HepG2 (cell line): ENCODE measurements at regions not wholly inside any gene's neighbourhood (a gene's known extent, or its start where the extent isn't known, plus 50 kb on each side); places are given as distances from the start of the nearest gene placed in this dataset.

ENCODE experiments used
- ATAC-seq: fragments of 200-7000 bp; cut with Tn5 transposase; 3 replicates; pipeline ENCODE4 v1.9.1; 2020; ENCODE audit warnings: mild to moderate bottlenecking, moderate library complexity
- BruUV-seq: library from RNA; stranded (reverse); fragments of 400-500 nt; replicated peaks from 2 replicates; lab custom pipeline; 2021; lab: Mats Ljungman, UMichigan
- CTCF ChIA-PET: fragments of 300-600 bp; formaldehyde crosslinking; extraction: SDS; loops from one replicate; lab custom pipeline; 2021; ENCODE audit warnings: low total read pairs, inconsistent platforms, low intra/inter-chr PET ratio; lab: Yijun Ruan, JAX
- POLR2A ChIA-PET: fragments of 350-600 bp; sonication (Branson Sonifier 250); formaldehyde crosslinking; loops from one replicate; lab custom pipeline; 2020; ENCODE audit warnings: antibody characterized with exemption, inconsistent platforms; lab: Yijun Ruan, JAX
- DNase-seq: peaks from one replicate; pipeline ENCODE4 v3.0.0-alpha.2; 2015; ENCODE audit warnings: low spot score
- FAIRE-seq: peaks from 3 replicates; lab custom pipeline; 2011; peaks lifted over from hg19 to GRCh38; lab: Jason Lieb, UNC
- H2AFZ ChIP-seq: one replicate; pipeline ENCODE4 v1.6.1; 2011; ENCODE audit warnings: low read length, inconsistent platforms
- H3K27ac ChIP-seq: fragments of 300-600 bp; 3 replicates; pipeline ENCODE4 v1.8.0; 2011; ENCODE audit warnings: mixed run types, mild to moderate bottlenecking, mixed read lengths, low read length, inconsistent platforms; ENCODE audit not compliant: insufficient read depth; ENCODE audit errors: extremely low read length
- H3K27me3 ChIP-seq, 2 experiments: fragments of 200-600 bp in 1 of 2; 2 replicates in 1 of 2; 3 replicates in 1 of 2; pipeline versions ENCODE4 v1.6.0 to v1.8.0; 2011; ENCODE audit warnings: low read length in 2 of 2, mild to moderate bottlenecking in 2 of 2, moderate library complexity in 2 of 2, inconsistent platforms in 1 of 2; ENCODE audit not compliant: insufficient read depth in 2 of 2, control insufficient read depth in 1 of 2
- H3K36me3 ChIP-seq, 2 experiments: fragments of 200-600 bp in 1 of 2; replicated peaks in 1 of 2; 2 replicates in 1 of 2; 3 replicates in 1 of 2; pipeline versions ENCODE4 v1.5.1 to v1.8.0; 2011; ENCODE audit warnings: low read length in 2 of 2, inconsistent platforms in 1 of 2; ENCODE audit not compliant: insufficient read depth in 2 of 2, control insufficient read depth in 1 of 2
- H3K4me1 ChIP-seq: 2 replicates; pipeline ENCODE4 v1.5.1; 2012; ENCODE audit warnings: low read length, inconsistent platforms; ENCODE audit not compliant: insufficient read depth
- H3K4me2 ChIP-seq: 2 replicates; pipeline ENCODE4 v1.6.0; 2011; ENCODE audit warnings: low read depth, low read length, inconsistent platforms
- H3K4me3 ChIP-seq, 3 experiments: fragments of 200-600 bp in 1 of 3; sonication (generic), shearing (Covaris generic) in 1 of 3; replicated peaks in 1 of 3; 2 replicates each; pipeline ENCODE4 v1.5.1; 2011 to 2016; ENCODE audit warnings: low read length in 3 of 3, inconsistent platforms in 2 of 3, low read depth in 2 of 3, mild to moderate bottlenecking in 2 of 3, control low read depth in 1 of 3, mixed read lengths in 1 of 3; ENCODE audit not compliant: insufficient read depth in 1 of 3
- H3K79me2 ChIP-seq: one replicate; pipeline ENCODE4 v1.6.1; 2011; ENCODE audit warnings: low read length, inconsistent platforms; ENCODE audit not compliant: insufficient read depth
- H3K9ac ChIP-seq: 2 replicates; pipeline ENCODE4 v1.6.0; 2011; ENCODE audit warnings: mild to moderate bottlenecking, low read depth, low read length, inconsistent platforms; ENCODE audit not compliant: insufficient read depth
- H3K9me3 ChIP-seq: 2 replicates; pipeline ENCODE4 v1.5.1; 2012; ENCODE audit warnings: mild to moderate bottlenecking, low read length
- H4K20me1 ChIP-seq: 2 replicates; pipeline ENCODE4 v1.6.0; 2011; ENCODE audit warnings: inconsistent platforms, mild to moderate bottlenecking, low read length, moderate library complexity; ENCODE audit not compliant: insufficient read depth
- ATF7-NPFF ChIP-seq: sonication (generic); formaldehyde crosslinking; IDR thresholded peaks from 2 replicates; pipeline ENCODE4 v1.8.1; 2023; ENCODE audit warnings: mild to moderate bottlenecking, low read depth, missing genetic modification reagents, moderate library complexity
- ATM ChIP-seq: fragments of 450-650 bp; IDR thresholded peaks from 2 replicates; pipeline ENCODE4 v1.7.1; 2017; ENCODE audit warnings: mild to moderate bottlenecking, borderline replicate concordance
- HNF4A ChIP-seq: sonication (generic); formaldehyde crosslinking; IDR thresholded peaks from 2 replicates; pipeline ENCODE4 v1.4.0; 2020; ENCODE audit warnings: missing genetic modification reagents
- JDP2 ChIP-seq: sonication (generic); formaldehyde crosslinking; IDR thresholded peaks from 2 replicates; pipeline ENCODE4 v1.8.1; 2022; ENCODE audit warnings: missing genetic modification reagents, borderline replicate concordance
- MIER2 ChIP-seq: IDR thresholded peaks from 2 replicates; pipeline ENCODE4 v1.6.1; 2016; ENCODE audit warnings: missing biosample characterization, missing genetic modification reagents
- NFKB2 ChIP-seq: sonication (generic); formaldehyde crosslinking; IDR thresholded peaks from 2 replicates; pipeline ENCODE4 v1.4.0; 2020; ENCODE audit warnings: missing genetic modification reagents, borderline replicate concordance
- RBM22 ChIP-seq: fragments of 200-400 bp; formaldehyde crosslinking; optimal IDR thresholded peaks from 2 replicates; pipeline ENCODE3; 2017; ENCODE audit warnings: mild to moderate bottlenecking, low read length, moderate library complexity
- SALL1 ChIP-seq: sonication (generic); formaldehyde crosslinking; IDR thresholded peaks from 2 replicates; pipeline ENCODE4 v1.8.0; 2022; ENCODE audit warnings: mild to moderate bottlenecking, missing genetic modification reagents
- SP2 ChIP-seq: sonication (generic); formaldehyde crosslinking; IDR thresholded peaks from 2 replicates; pipeline ENCODE4 v1.5.1; 2020; ENCODE audit warnings: mild to moderate bottlenecking, missing genetic modification reagents
- SP5 ChIP-seq: IDR thresholded peaks from 2 replicates; pipeline ENCODE4 v1.6.1; 2016; ENCODE audit warnings: low read depth, borderline replicate concordance
- TEAD3 ChIP-seq: optimal IDR thresholded peaks from 2 replicates; pipeline ENCODE3; 2016; ENCODE audit warnings: borderline replicate concordance
- TMF1 ChIP-seq: sonication (generic); formaldehyde crosslinking; IDR thresholded peaks from 2 replicates; pipeline ENCODE4 v1.8.1; 2022; ENCODE audit warnings: low read depth, missing genetic modification reagents
- ZNF101 ChIP-seq: sonication (generic); formaldehyde crosslinking; IDR thresholded peaks from 2 replicates; pipeline ENCODE4 v1.4.0; 2020; ENCODE audit warnings: mild to moderate bottlenecking, low read depth, missing genetic modification reagents, borderline replicate concordance
- ZNF230 ChIP-seq: sonication (generic); formaldehyde crosslinking; IDR thresholded peaks from 2 replicates; pipeline ENCODE4 v1.4.0; 2020; ENCODE audit warnings: mild to moderate bottlenecking, missing genetic modification reagents
- ZNF879 ChIP-seq: sonication (generic); formaldehyde crosslinking; IDR thresholded peaks from 2 replicates; pipeline ENCODE4 v1.8.1; 2023; ENCODE audit warnings: missing genetic modification reagents
- WGBS: methylation state at CpG from one replicate; pipeline ENCODE4 v1.1.6; 2017; ENCODE audit warnings: low lambda C conversion rate; 5-methylcytosine and 5-hydroxymethylcytosine counted together
- in situ Hi-C: cut with HindIII; loops from 2 replicates; pipeline ENCODE4 v1.10.0; 2017; ENCODE audit warnings: low pct_unique_long_range_greater_than_20kb; ENCODE audit not compliant: extremely low pct_ligation_motif_present
- intact Hi-C: fragments of 100-400 bp; cut with micrococcal nuclease; formaldehyde crosslinking; loops from one replicate; pipeline ENCODE4 v1.10.0; 2022; ENCODE audit not compliant: unreplicated experiment
- TF ChIP-seq, protein P1 (sequence below): sonication (generic); formaldehyde crosslinking; IDR thresholded peaks from 2 replicates; pipeline ENCODE4 v1.5.0; 2020; ENCODE audit warnings: mild to moderate bottlenecking, missing genetic modification reagents, moderate library complexity

DNA sequence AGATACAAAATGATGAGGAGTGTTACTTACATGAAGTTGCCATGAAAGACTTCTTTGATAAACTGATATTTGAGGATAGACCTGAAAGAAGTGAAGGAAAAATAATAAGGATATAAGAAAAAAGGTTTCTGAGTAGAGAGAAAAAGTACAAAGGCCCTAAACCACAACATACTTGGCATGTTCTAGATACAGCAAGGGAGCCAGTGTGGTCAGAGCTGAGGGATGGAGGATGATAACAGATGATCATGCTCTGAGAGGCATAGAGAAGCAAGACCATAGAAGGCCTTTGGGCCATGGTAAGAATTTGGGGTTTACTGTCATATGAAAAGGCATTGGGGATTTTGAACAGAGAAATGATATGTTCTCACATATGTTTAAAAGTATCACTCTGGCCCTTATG, 424.1 kb upstream of the CHST9 start:
- ChIA-PET POLR2A (no interaction called here), CTCF (no interaction called here)
- DNase-seq (no peak), FAIRE-seq (no peak), ATAC-seq (no peak)
- Histone ChIP-seq H2AFZ (no peak overlapping the region), H3K36me3 (no peaks in the 10 kb centered on the region), H3K9me3 (no peaks in the 10 kb centered on the region), H3K9ac (no peak overlapping the region), H3K79me2 (no peaks in the 10 kb centered on the region), H3K4me3 (no peak overlapping the region), H3K27ac (no peak overlapping the region), H3K4me1 (no peaks in the 10 kb centered on the region), H3K27me3 (no peaks in the 10 kb centered on the region), H4K20me1 (no peaks in the 10 kb centered on the region), H3K4me2 (no peak overlapping the region)
- no TSS peak for BruUV-seq
- no peak for TF ChIP-seq MIER2 (CRISPR knock-in tag)
- TF ChIP-seq SP2, result no peak
- TF ChIP-seq SALL1, result no peak
- no peak for TF ChIP-seq JDP2 (CRISPR knock-in tag)
- TF ChIP-seq ATM, result no peak
- no peak for TF ChIP-seq ATF7-NPFF
- no peak for TF ChIP-seq HNF4A (CRISPR knock-in tag)
- no peak for TF ChIP-seq ZNF101
- TF ChIP-seq ZNF879 (CRISPR knock-in tag), result no peak
- no peak for TF ChIP-seq SP5 (CRISPR knock-in tag)
- no peak for TF ChIP-seq ZNF230 (CRISPR knock-in tag)
- TF ChIP-seq TMF1 (CRISPR knock-in tag), result no peak
- TF ChIP-seq TEAD3 (CRISPR knock-in tag), result no peak
- intact Hi-C loops, result no loop called here
- in situ Hi-C loops, result loop anchor here (10.0 to 25.0 kb wide), 2 partner anchors 578 to 794 kb away; partner anchors contain the start of gene CDH2

DNA sequence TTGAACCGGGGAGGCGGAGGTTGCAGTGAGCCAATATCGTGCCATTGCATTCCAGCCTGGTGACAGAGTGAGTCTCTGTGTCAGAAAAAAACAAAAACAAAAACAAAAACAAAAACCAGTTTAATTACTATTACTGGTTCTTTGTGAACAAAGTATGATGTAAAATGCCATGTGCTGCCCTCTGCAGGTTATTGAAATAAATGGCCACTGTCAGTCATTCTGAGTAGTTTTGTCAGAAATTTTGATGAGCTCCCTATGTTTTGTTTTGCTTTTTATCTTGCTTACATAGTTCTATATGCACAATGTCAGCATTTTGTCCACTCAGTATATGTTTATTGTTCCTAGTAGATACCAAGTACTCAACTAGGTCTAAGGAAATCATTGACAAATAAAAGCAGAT, 423.6 kb upstream of the CHST9 start:
- H2AFZ ChIP-seq, result no peak overlapping the region
- WGBS, result 63% methylated on average over 3 of the region's 3 CpGs
- no TSS peak for BruUV-seq
- TF ChIP-seq, protein P1, sequence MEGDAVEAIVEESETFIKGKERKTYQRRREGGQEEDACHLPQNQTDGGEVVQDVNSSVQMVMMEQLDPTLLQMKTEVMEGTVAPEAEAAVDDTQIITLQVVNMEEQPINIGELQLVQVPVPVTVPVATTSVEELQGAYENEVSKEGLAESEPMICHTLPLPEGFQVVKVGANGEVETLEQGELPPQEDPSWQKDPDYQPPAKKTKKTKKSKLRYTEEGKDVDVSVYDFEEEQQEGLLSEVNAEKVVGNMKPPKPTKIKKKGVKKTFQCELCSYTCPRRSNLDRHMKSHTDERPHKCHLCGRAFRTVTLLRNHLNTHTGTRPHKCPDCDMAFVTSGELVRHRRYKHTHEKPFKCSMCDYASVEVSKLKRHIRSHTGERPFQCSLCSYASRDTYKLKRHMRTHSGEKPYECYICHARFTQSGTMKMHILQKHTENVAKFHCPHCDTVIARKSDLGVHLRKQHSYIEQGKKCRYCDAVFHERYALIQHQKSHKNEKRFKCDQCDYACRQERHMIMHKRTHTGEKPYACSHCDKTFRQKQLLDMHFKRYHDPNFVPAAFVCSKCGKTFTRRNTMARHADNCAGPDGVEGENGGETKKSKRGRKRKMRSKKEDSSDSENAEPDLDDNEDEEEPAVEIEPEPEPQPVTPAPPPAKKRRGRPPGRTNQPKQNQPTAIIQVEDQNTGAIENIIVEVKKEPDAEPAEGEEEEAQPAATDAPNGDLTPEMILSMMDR, result 0 out of 2 replicates have a peak, but pooled peaks have one; percentile 6
- no peak for TF ChIP-seq NFKB2 (CRISPR knock-in tag)
- no peak for TF ChIP-seq RBM22

More for the DNA sequence above, 423.6 kb upstream of the CHST9 start:
- H4K20me1 ChIP-seq, result no peaks in the 10 kb centered on the region
- no peak overlapping the region for H3K4me3 ChIP-seq
- in situ Hi-C loops, result loop anchor here (10.0 to 25.0 kb wide), 2 partner anchors 579 to 794 kb away; partner anchors contain the start of gene CDH2
- no peaks in the 10 kb centered on the region for H3K9me3 ChIP-seq
- H3K9ac ChIP-seq, result no peak overlapping the region
- H3K4me1 ChIP-seq, result no peaks in the 10 kb centered on the region
- DNase-seq (no peak), ATAC-seq (no peak), FAIRE-seq (no peak)
- intact Hi-C loops, result no loop called here
- H3K36me3 ChIP-seq, result no peaks in the 10 kb centered on the region
- H3K27ac ChIP-seq, result no peak overlapping the region
- no peaks in the 10 kb centered on the region for H3K79me2 ChIP-seq
- no peak overlapping the region for H3K4me2 ChIP-seq
- H3K27me3 ChIP-seq, result no peaks in the 10 kb centered on the region
- ChIA-PET CTCF (no interaction called here), POLR2A (no interaction called here)
